Colon (tissue), 2 donors: ENCODE measurements at regions not wholly inside any gene's neighbourhood (a gene's known extent, or its start where the extent isn't known, plus 50 kb on each side); places are given as distances from the start of the nearest gene placed in this dataset.

Source experiments
- FAIRE-seq: peaks from 2 replicates; lab custom pipeline; 2012; peaks lifted over from hg19 to GRCh38; lab: Jason Lieb, UNC
- donor health status: control.
- donor health status: control.

- FAIRE-seq = no peak
Measured at GRCh38 chr17:33516645-33517044, 223.6 kb upstream of the ASIC2 start.

DNA sequence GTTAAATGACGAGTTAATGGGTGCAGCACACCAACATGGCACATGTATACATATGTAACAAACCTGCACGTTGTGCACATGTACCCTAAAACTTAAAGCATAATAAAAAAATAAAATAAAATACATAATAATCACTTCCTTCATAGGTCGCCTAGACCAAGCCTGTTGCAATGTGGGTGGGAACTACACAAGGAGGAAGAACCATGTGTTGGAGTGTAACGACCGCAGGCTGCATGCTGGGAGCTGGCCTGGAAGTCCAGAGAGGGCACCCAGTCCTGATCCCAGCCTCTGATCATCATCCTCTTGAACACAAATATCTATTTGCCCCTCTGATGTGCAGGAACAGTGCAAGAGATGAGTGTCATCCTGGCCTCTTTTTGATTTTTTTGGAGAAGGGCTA is 224.7 kb upstream of the ASIC2 start:
- FAIRE-seq = no peak

GRCh38 chr17:33519692-33520091 is 226.6 kb upstream of the ASIC2 start:
- FAIRE-seq = no peak

GRCh38 chr17:33520426-33521330 is 227.6 kb upstream of the ASIC2 start:
- FAIRE-seq = no peak

GRCh38 chr17:33521784-33522183 is 228.7 kb upstream of the ASIC2 start:
- no peak for FAIRE-seq

DNA sequence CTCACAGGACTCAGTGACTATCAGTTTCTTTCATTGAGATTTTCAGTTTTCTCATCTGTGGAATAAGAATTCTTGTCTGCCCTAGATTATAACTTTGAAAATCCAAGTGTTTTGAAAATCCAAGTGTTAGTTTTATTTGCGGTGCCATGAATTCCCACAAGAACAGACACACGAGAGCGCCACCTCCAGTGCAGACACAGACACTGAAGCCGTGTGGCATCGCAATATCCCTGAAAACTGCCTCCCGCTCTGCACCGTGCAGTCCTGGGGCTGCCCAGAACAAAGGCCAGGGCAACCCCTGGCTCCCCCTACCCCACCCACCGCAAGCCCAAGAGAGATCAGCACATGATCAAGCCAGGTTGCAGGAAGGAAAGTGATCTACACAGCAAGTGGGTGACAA is 229.5 kb upstream of the ASIC2 start:
- no peak for FAIRE-seq

- FAIRE-seq = no peak
Measured at GRCh38 chr17:33523577-33523981, 230.5 kb upstream of the ASIC2 start.

GRCh38 chr17:33525186-33525585 is 232.1 kb upstream of the ASIC2 start:
- no peak for FAIRE-seq

DNA sequence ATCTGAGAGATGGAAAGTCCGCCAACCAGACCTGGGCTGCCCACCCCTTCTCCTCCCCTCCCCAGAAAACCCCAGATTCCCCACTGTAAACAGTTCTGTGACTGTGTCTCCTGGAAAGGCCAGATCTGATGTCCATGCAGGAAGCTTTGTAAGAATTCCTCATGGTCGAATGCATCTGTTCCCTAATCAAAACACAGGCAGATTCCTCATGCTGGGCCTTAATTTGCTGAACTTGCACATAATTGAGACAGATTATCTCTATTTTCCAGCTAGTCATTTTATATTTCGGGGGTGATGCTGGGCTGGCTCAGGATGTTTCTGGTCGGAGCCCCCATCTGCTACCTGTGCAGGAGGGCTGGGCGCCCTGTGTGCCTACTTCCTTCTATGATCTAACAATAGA is 233.6 kb upstream of the ASIC2 start:
- no peak for FAIRE-seq

- no peak for FAIRE-seq
Measured at GRCh38 chr17:33527290-33527689, 234.2 kb upstream of the ASIC2 start.

GRCh38 chr17:33528846-33529245 is 235.8 kb upstream of the ASIC2 start:
- no peak for FAIRE-seq

DNA sequence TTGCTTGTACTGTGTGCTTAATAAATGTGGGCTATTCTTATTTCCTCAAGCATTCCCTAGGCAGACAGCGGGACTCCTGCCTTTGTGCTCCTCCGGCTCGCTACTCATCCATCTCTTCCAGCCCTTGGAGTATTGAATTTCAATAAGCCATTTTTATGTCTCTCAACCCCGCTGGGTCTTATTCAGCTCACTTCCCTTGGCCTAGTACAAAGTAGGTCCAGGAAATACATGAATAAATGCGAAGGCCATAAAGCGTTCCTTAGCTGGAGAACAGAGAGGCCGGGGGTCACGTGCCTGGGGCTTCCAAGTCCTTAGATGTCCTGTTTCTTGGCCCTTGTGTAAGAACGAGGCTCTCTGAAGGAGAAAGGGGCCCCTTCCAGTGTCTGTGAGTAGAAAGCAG is 236.7 kb upstream of the ASIC2 start:
- FAIRE-seq = no peak

GRCh38 chr17:33531311-33531710 is 238.2 kb upstream of the ASIC2 start:
- FAIRE-seq = no peak

DNA sequence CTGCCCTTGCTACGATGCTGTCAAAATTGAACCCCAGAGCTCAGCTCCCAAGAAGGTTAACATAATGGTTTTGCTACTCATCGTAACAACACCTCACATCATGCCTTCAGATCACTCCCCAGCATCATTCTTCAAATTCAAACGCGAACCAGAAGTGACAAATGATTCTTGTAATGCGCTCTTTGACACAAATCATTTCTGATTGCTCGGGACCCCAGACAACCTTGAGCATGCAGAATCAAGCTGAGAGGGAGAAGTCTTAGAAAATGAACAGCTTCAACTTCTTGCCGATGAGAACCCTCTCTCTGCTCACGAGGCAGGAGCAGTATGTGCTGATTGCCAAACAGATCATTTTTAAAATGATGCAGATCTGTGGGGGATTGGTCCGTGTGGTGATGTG is 241.0 kb upstream of the ASIC2 start:
- no peak for FAIRE-seq

DNA sequence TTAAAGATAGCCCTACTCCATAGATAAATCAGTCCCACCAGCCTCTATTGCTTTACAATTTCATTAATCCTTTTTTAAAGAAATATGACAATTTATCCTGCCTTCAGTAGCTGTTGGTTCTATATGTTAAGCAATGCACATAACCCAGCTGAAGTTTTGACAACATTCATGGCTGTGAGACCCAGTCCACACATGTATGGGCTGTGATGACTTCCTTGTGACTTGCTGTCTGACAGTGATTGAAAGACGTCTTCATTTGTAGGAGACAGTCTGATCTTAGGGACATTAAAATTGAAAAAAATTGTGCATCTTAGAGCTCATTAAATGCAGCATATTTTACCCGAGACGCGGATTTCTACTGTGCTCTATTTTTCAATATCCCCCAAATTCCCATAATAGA is 252.0 kb upstream of the ASIC2 start:
- no peak for FAIRE-seq

DNA sequence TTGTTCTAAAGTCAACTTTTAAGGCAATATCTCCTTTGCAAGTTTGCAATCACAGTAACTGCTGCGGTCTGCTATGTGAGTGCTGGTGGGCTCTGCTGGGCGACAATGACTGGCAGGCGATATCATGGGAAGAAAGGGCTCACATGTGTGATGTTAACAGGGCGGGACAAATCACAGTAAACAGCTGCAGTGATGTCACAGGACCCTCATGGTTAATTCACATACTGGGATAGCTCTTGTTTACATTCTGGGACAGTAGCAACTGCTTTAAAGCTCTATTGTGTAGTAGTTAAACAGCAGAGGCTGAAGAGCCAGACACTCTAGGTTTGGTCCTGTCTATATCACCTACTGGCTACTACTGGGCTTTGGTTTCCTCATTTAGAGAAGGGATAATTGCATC is 257.2 kb upstream of the ASIC2 start:
- FAIRE-seq = no peak

DNA sequence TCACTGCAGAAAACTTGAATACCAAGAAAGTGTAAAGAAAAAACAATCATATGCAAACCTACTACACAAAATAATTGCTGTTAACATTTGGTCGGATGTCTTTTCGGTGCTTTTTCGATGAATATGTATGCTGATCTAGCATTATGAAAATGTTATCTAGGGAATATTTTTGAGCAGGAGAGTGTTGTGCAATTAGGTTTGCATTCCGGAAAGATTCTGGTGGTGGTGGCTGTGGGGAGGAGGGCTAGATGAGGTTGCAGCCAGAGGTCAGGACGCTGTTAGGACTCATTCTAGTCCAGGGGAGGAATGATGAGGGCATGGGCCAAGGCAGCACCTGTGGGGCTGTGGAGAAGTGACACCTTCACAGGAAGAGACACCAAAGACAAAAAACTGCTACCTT is 258.0 kb upstream of the ASIC2 start:
- no peak for FAIRE-seq

- no peak for FAIRE-seq
Measured at GRCh38 chr17:33551911-33552310, 258.8 kb upstream of the ASIC2 start.

- FAIRE-seq = no peak
Measured at GRCh38 chr17:33560165-33560564, 267.1 kb upstream of the ASIC2 start.

GRCh38 chr17:33560871-33561270 is 267.8 kb upstream of the ASIC2 start:
- FAIRE-seq = no peak

GRCh38 chr17:33561569-33562334 is 268.7 kb upstream of the ASIC2 start:
- no peak for FAIRE-seq

- no peak for FAIRE-seq
Measured at GRCh38 chr17:33562792-33563191, 269.7 kb upstream of the ASIC2 start.

- no peak for FAIRE-seq
Measured at GRCh38 chr17:33564146-33564545, 271.1 kb upstream of the ASIC2 start.

DNA sequence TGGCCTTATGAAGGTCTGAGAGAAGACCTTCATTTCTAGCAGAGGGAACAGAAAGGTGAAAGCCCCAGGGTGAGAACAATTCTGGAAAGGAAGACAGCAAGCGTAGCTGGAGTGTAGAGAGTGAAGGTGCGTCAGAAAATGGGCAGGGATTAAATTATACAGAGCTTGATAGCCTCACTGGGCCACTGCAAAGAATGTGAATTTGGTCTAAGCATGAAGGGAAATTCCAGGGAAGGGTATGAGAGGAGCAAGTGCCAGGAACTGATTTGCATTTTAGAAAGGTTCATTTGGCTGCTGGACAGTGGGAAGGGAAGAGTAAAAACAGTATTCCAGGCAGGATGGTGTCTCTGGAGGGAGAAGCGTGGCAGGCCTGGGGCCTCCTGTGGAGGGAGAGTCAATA is 274.1 kb upstream of the ASIC2 start:
- no peak for FAIRE-seq
